Left renal pelvis (tissue), 4 donors: ENCODE measurements at regions not wholly inside any gene's neighbourhood (a gene's known extent, or its start where the extent isn't known, plus 50 kb on each side); places are given as distances from the start of the nearest gene placed in this dataset.

Source experiments
- DNase-seq, 4 donors: peaks; one replicate each; pipeline ENCODE4 v3.0.0-alpha.2; 2013; ENCODE audit warnings: low read depth in 4 of 4, low spot score in 3 of 4

DNA sequence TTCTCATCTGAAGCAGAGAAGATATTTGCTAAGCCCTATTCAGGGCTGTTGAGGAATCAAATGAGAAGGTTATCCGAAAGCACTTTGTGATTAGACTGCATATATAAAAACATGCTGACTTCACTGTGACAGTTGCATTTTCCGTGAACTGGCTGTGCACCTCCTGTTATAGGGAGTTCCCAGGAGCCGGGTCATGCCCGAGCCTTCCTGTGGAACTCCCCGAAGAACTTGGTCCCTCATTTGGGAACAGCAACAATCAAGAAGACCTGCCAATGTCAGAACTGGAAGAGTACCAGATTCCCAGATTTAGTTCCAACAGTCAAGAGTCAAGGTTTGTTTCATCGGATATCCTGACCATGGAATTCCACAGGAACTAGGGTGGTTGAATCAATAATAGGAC lies 130.4 kb upstream of the RAI14 start:
- no peak for DNase-seq

DNA sequence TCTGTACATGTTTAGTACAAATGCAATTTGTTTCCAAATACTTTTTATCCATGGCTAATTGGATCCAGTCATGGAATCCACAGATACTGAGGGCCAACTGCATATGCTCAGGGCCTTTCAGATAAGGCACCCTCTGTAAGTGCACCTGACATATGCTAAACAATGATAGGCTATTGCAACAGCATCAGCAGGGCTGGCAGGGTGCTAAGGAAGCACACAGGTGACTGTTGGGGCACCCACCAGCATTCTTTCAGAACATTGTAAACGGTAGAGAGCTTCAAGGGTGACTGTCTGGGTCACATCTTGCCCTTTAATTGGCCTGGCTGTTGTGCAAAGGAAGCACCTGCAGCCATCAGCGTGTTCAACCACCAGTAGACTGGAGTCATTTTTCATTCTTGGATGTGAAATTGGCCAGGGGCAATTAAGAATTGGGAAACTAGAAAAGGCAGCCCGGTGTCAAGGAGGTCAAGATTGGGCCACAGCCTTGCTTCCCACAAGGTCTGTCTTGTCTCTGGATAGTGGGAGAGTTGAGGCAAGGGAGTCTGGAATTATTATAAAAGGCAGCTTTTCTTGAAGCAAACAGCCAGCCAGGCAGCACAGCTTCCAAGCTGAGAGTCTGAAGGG lies 129.3 kb upstream of the RAI14 start:
- DNase-seq = no peak

DNA sequence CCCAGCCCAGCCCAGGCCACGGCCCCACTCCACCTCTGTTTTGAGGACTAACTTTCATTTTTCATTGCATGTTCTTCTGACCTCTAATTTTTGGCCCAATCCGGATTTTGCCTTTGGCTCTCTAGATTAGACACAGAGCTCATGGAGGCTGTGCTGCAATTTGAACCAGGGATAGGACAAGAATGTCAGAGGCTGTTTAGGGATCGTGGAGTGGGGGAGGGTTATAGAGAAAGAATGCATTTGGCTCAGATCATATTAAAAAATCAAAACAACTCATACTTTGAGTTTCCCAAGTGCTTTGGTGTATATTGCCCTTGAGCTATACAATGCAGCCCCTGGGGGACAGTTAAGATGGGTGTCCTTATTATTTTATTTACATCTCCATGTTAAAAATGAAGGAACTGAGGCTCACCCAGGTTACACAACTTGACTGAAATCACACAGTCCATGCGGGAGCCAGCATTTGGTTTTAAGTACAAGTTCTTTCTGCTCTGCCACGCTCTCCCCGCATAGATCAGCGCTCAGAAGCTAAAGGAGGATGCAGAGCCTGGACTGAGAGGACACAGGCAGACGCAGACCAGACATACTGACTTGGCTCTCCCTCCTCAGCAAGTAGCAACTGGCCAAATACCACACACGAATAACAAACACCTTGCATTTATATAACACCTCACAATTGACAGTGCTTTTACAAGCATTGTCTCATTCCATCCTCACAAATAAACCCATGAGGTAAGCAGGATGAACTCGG lies 126.4 kb upstream of the RAI14 start:
- no peak for DNase-seq

DNA sequence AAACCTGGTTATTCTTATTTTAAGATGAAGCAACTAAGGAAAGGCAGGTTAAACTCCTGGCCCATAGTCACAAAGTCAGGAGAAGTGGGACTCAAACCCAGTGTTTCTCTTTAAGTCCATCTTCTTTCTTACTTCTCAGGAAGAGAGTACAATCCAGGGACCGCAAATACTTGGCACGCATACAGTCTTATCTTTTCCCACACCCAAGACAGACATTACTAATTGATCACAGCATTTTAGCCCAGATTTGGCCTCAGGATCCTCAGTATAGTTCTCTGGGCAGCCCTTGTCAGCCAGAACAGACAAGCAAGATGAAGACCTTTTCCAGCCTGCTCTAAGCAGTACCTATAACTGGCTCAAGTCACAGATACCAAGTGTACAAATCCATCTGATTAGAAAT lies 125.5 kb upstream of the RAI14 start:
- DNase-seq = no peak

DNA sequence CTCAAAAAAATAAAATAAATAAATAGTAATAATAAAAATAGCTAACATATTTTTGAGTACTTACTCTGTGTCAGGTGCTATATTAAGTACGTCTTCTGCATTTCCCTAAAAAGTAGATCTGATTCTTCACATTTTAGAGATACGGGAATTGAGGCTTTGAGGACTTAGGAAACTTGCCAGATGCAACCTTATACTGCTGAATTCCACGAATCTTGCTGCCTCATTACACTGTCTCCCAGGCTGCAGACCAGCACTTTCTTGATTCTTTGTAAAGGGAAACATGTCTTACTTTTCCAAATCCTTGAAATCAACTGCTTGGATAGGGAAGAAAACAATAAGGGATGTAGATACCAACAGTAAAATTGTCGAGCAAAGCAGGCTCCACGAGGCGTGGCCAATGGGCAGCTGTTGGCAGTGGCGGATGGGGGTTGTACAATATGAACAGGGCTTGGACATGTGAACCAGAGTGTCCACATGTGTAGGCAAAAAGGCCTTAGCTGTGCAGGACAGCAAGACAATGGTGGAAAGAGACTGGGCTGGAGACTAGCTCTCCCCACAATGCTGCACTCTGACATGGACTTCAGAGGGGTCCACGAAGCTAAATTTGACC lies 124.3 kb upstream of the RAI14 start:
- DNase-seq = no peak

DNA sequence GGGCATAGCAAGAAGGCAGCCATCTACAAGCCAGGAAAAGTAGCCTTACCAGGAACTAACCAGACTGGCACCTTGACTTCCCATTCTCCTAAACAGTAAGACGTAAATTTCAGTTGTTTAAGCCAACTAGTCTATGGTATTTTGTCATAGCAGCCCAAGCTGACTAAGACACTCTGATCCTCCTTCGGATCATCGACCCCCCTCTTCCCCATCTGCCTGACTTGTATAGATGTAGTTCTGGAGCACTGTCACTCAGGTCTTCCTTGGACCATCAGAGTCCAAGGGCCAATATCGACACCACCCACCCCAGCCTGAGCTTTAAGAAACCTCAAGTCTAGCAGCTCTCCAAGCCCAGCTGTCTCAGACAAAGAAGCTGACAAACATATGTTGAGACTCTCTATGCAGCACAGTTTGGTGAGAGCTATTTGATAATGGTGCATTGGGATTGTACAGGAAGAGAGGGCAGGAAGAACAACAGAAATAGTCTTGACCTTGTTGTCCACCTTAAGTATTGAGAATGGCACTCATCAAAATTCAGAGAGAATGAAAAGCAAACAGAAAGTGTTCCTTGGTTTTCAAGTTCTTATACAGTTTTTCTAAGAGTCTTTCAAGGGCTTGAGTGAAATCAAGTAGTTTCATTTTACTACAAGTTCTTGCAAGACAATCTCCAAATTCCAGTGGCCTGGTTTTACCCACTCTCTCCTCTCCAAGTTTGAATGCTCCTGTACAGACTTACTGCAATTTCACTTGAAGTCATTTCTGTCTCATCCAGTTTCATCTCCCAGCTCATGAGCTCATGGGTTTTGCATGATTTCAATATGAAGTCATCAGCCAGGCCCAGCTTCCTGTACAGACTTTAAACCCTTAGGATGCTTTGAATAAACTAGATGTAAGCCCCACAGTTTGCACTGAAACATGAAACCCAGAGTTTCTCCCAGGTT lies 122.3 kb upstream of the RAI14 start:
- no peak for DNase-seq

DNA sequence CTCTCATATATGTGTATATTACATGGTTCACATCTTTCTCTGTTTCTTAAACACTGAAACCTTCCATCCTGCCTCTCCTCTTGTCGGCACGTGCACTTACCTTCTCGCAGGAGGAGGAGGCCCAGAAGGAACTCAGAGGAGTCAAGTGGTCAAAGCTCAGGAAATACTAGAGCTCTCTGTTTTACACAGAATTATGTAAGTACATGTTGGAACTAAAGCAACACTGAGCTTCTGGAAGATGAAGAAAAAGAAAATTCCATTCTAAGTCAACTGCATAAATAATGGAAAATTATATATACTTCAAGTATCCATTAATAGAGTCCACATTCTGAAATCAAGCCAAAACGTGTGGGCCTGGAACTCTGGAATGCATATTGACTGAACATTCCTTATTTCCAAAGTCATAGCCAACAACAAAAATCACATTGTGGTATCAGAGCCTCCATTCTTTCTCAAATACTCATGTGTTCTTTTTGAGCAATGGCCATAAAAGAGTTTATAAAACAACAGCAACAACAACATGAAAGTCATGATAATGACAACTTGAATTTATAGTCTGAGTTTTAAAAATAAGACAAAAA lies 121.5 kb upstream of the RAI14 start:
- no peak for DNase-seq

DNA sequence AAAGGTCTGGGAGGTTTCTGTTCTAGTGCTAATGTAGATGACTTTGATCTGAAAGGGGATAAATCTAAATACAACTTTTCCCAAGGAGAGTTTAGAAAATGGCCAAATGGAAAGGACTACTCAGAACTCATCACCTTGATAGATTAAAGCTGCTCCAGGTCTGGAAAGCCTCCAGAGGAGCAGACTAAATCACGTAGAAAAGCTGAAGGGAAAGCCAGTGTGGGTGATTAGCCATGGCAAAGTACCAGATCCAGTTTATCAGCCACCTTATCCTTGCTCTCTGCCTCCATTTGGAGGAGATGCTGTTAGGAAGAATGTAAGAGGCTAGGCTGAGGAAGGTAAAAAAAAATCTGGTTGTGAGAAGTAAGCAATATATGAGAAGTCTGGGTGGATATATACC lies 120.7 kb upstream of the RAI14 start:
- DNase-seq = no peak

DNA sequence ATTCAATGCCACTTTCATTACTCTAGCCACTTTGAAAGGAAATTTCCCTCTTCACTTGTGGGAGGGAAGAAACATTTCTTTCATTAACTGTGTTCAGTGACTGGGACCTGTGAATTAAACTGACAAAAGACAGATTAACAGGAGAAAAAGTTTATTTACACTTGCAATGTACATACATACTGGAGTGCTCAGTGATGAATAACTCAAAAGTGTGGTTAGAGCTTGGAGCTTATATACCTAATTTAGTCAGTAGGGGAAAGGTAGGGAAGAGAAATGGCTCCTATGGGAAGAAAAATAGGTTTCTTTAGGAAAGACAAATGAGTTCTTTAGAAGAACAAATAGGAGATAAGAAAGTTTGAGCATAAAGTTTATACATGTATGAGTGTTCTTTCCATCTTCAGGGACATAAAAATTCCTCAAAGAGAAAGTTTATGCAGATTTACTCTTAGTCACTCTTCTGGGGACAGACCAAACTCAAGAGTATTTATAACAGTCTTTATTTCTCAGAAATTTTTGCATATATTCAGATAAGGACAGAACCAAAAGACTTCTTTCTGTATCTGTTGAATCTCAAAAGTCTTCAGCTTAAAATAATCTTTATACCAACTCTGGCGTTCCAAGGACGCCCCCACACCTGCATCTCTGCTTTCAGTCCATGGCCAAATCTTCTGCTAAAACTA lies 120.0 kb upstream of the RAI14 start:
- DNase-seq = no peak

DNA sequence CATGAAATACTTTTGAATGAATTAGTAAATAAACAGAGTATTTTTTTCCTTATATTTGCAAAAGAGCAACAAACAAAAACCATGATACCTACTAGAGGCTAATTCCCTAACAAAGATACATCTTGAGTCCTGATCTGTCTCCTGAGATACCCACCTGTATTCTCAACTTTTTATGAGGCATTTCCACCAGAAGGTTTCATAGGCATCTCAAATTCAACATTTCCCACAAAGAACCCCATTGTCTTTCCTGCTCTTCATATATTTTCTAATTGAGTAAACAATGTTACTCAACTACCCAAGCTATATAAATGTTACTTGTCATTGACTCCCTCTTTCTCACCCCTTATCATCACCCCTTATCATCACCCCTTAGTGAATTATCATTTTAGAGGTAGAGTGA lies 119.4 kb upstream of the RAI14 start:
- DNase-seq = no peak

DNA sequence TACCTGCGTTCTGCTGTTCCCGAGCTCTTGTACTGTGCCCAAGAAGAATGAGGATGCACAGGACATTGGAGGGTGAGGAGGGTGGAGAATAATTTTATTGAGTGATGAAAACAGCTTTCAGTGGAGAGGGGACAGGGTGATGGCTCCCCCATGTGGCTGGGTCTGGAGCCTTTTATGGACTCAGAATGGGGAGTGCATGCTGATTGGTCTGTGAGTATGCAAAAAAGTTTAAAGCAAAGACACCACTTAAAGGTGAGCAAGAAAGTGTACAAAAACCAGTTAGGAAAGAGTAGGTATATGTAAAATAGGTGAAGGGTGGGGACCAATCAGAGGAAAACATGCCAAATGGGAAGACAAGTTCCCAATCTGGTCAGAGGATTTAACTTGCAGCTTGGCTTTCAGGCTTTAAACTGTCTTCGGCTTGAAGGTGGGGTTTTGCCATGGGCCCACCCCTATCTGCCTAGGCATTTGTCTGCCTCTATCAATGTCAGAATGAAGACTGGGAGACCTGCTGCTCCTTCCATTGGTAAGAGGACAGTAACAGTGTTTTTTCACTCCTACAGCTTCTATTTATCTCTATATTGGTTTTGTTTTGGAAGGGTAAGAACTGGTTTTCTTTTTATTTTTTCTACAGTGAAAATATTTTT lies 118.0 kb upstream of the RAI14 start:
- DNase-seq = no peak

DNA sequence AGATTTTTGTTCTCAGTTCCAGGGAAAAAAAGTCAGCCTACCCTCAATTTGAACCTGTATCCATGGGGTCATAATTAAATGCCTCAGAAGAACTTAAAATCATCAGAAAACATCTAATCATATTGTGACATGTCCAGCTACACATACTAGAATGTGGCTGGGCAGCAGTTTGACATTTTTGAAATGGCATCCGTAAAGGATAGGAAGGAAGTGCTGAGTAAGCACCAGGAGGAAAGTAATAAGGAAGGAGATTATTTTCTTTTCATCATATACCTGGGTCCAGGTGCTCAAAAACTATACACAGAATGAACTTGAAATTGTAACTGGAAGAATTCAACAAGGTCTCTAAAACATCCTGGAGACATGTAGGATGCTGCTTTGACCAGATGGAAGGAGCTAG lies 116.9 kb upstream of the RAI14 start:
- no peak for DNase-seq

DNA sequence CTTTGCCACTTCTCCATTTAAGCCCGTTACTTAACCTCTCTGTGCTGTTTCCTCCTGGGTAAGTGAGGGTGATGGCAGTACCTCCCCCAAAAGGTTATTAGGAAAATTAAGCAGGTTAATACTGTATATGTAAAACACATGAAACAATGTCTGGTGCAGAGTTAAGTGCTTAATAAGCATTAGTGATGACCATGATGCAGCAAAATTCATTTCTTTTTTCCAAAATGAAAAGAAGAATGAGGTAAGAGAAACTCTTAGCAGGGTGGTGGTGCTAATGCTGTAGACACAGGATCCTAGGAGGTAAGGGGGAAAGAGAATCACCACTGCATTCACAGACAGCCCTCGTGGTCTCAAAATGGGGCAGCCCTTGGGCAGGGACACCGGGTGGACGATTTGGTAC lies 115.1 kb upstream of the RAI14 start:
- DNase-seq = no peak

DNA sequence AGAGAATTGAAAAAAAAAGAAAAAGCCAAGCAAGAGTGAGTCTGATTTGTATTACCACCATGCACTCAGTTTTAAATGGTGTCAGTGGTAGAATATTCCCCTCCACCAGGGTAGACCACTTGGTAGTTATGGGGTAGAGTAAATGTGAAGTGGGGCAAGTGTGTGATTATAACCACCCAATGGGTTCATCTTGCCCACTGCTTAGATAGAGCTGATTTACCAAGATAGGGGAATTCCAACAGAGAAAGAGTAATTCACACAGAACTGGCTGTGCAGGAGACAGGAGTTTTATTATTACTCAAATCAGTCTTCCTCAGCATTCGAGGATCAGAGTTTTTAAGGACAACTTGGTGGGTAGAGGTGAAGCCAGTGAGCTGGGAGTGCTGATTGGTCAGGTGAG lies 113.3 kb upstream of the RAI14 start:
- DNase-seq = no peak

DNA sequence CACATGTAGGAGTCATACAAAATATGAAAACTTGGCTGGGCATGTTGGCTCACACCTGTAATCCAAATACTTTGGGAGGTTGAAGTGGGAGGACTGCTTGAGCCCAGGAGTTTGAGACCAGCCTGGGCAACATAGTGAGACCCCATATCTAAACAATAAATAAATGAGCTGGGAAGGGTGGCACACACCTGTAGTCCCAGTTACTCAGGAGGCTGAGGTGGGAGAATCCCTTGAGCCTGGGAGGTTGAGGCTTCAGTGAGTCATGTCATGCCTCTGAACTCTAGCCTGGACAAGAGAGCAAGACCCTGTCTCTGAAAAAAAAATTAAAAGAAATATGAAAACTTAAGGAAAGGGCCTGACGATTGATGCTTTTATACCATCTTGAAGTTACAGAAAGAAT lies 112.4 kb upstream of the RAI14 start:
- DNase-seq = no peak

DNA sequence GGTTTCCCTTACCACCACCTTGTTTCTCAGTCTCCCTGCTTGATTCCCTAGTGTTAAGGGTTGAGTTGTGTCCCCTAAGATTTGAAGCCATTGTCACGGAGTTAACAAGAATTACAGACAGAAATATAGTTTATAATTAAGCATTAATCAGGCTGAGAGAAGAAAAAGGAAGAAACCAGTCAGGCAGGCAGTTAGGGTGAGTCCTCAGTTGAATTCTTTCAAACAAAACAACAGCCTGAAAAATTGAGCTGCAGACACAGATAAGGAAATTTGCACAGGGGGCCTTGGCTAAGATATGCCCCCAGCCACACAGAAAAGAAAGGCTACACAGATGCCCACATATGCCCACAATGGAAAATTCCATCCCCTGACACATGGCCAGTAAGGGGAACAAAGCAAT lies 111.7 kb upstream of the RAI14 start:
- no peak for DNase-seq

DNA sequence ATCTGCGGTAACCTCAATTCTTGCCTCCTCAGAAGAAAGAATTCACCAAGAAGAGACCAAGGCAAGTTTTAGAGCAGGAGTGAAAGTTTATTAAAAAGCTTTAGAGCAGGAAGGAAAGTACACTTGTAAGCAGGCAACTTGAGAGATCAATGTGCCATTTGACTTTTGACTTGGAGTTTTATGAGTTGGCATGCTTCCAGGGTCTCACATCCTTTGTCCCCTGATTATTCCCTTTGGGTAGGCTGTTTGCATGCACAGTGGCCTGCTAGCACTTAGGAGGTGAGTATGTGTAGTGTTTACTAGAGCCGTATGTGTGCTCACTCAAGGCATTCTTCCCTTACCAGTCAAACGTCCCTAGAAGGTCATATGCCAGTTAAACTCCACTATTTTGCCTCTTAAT lies 111.0 kb upstream of the RAI14 start:
- DNase-seq = no peak

DNA sequence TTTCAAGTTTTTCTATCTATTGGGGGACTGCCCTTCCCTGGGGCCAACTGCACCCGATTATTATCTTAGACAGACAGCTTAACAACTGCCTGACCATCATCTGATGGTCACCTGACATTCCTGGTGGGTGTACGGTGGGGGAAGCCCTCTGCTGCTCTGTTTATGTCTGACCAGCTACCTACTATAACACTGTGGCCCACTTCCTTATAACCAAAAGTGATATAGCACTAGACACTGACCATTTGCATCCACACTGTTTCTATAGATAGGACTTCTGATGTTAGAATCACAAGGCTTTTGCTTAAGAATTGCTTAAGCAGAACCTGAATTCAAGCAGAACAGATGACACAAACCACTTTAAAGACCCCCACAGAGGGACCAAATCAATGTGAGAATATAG lies 110.5 kb upstream of the RAI14 start:
- no peak for DNase-seq

DNA sequence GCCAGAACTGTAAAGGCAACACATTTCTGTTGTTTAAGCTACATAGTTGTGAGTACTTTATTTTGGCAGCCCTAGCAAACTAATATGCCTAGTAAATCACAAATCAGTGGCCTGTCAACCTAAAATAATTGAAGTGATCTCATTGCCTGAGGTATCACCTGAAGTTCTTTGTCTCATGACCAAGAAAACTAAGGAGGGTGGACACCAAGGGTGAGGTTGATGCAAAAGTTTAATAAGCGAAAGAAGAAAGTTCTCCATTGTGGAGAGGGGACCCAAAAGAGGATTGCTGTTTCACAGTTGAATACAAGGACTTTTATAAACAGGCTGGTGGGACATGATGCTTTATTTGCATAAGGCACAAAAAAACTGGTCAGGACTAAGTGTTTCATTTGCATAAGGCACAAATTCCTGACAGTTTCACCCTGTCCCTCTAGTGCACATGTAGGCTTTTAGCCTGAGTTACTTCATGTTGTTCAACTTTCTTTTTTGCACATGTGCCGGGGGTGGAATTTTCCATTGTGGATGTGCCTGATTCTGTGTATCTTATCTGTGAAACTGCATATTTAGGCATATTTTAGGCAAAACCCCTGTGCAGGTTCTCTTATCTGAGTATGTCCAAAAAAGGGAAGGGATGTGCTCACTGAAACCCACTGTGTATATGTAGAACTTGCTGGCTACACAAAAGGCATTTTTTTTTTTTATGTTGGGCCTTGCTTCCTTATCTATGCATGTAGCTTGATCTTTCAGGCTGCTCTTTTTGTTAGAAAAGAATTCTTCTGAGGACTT lies 108.6 kb upstream of the RAI14 start:
- no peak for DNase-seq
